CD4-positive, CD25-positive, alpha-beta regulatory T cell (primary cell): ENCODE measurements at regions not wholly inside any gene's neighbourhood (a gene's known extent, or its start where the extent isn't known, plus 50 kb on each side); places are given as distances from the start of the nearest gene placed in this dataset.
"Not testable (repeated sequence)": the region's sequence is repeated elsewhere in the genome, so short reads cannot be mapped to it uniquely, and the experiment has no call there.

ENCODE experiments used
- ATAC-seq, 2 donors: fragments of 150-1000 bp; cut with Tn5 transposase; one replicate each; pipeline ENCODE4 v1.10.0; 2021; ENCODE audit warnings: low read depth in 2 of 2, moderate number of reproducible peaks in 2 of 2, moderate library complexity in 1 of 2
- DNase-seq, 3 donors: peaks; one replicate each; pipeline versions ENCODE4 v3.0.0 to v3.0.0-alpha.2; 2012 to 2022; ENCODE audit warnings: mixed read lengths in 1 of 3
- H3K27ac ChIP-seq: one replicate; pipeline ENCODE4 v1.7.0; 2013; ENCODE audit warnings: mild to moderate bottlenecking, low read length; ENCODE audit not compliant: insufficient read depth, poor library complexity, severe bottlenecking
- H3K27me3 ChIP-seq: one replicate; pipeline ENCODE4 v1.7.0; 2013; ENCODE audit warnings: low read length; ENCODE audit not compliant: control insufficient read depth, insufficient read depth
- H3K36me3 ChIP-seq: one replicate; pipeline ENCODE4 v1.7.0; 2013; ENCODE audit warnings: mild to moderate bottlenecking, low read length, moderate library complexity; ENCODE audit not compliant: control insufficient read depth, insufficient read depth
- H3K4me1 ChIP-seq: 2 replicates; pipeline ENCODE4 v1.7.0; 2013; ENCODE audit warnings: mild to moderate bottlenecking, low read length; ENCODE audit not compliant: insufficient read depth, control insufficient read depth, poor library complexity, severe bottlenecking
- H3K4me3 ChIP-seq: one replicate; pipeline ENCODE4 v1.7.0; 2013; ENCODE audit warnings: low read depth, mild to moderate bottlenecking, low read length, moderate library complexity
- H3K9me3 ChIP-seq, 2 experiments: 1 replicate in 1 of 2; 2 replicates in 1 of 2; pipeline ENCODE4 v1.7.0; 2013; ENCODE audit warnings: low read length in 2 of 2, mild to moderate bottlenecking in 1 of 2, moderate library complexity in 1 of 2; ENCODE audit not compliant: control insufficient read depth in 2 of 2
- H3K27ac Mint-ChIP-seq, 3 donors: one replicate each; pipeline ENCODE4 v1.8.0; 2020 to 2022; ENCODE audit warnings: mild to moderate bottlenecking in 3 of 3, mixed read lengths in 3 of 3, moderate library complexity in 2 of 3
- H3K27me3 Mint-ChIP-seq: one replicate; pipeline ENCODE4 v1.8.0; 2022; ENCODE audit warnings: mild to moderate bottlenecking, mixed read lengths
- H3K36me3 Mint-ChIP-seq: one replicate; pipeline ENCODE4 v1.8.0; 2020; ENCODE audit warnings: mixed read lengths
- H3K4me1 Mint-ChIP-seq, 4 donors: one replicate each; pipeline ENCODE4 v1.8.0; 2020 to 2022; ENCODE audit warnings: mixed read lengths in 4 of 4, mild to moderate bottlenecking in 1 of 4
- H3K4me3 Mint-ChIP-seq, 4 donors: one replicate each; pipeline ENCODE4 v1.8.0; 2020 to 2022; ENCODE audit warnings: mild to moderate bottlenecking in 4 of 4, mixed read lengths in 4 of 4, moderate library complexity in 3 of 4
- H3K9me3 Mint-ChIP-seq, 7 donors: one replicate each; pipeline ENCODE4 v1.8.0; 2020 to 2022; ENCODE audit warnings: mixed read lengths in 7 of 7, mild to moderate bottlenecking in 3 of 7, moderate library complexity in 2 of 7

DNA sequence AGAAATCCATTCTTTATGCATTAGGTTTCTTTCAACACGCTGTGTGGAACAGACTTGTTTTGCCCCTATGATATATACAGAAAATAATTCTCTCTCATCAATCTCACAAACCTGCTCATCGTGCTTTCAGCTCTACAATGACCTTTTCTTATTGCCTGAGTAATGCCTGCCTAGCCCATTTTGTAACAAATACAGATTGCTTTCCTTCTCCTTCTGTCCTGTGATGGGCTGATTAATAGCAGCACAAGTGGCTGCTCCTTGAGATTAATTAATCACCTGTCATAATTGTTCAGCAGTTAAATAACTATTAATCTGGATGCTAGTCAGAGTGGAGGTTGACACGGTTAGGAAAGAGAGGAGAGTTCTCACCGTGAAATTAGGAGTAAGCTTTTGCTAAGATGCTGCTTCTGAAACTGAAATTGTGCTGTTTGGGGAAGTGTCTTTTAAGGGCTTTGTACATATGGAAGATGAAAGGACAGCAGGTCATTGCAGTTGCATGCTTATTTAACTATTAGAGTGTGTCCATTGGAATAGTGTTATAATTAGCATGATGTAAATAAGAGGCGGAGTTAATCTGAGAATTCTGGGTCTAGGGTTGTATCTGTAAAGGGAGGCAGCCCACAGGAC is 1430.5 kb downstream of the FAM181B start:
- H3K4me1 ChIP-seq = no peaks in the 10 kb centered on the region
- no peak overlapping the region for H3K4me3 ChIP-seq
- DNase-seq (no peak), ATAC-seq (no peak)
- H3K4me1 Mint-ChIP-seq = peaks cover 0 to 4% (median 0%) of the 10 kb centered on the region in 4 donors
- H3K27ac Mint-ChIP-seq = no peak overlapping the region
- H3K9me3 Mint-ChIP-seq = peaks cover 0 to 24% (median 9%) of the 10 kb centered on the region in 7 donors
- H3K36me3 Mint-ChIP-seq = no peaks in the 10 kb centered on the region
- H3K27me3 ChIP-seq = no peaks in the 10 kb centered on the region
- no peak overlapping the region for H3K27ac ChIP-seq
- H3K27me3 Mint-ChIP-seq = no peaks in the 10 kb centered on the region
- H3K36me3 ChIP-seq = no peaks in the 10 kb centered on the region
- peaks cover 0 to under 1% of the 10 kb centered on the region in 2 experiments for H3K9me3 ChIP-seq
- H3K4me3 Mint-ChIP-seq = no peak overlapping the region

DNA sequence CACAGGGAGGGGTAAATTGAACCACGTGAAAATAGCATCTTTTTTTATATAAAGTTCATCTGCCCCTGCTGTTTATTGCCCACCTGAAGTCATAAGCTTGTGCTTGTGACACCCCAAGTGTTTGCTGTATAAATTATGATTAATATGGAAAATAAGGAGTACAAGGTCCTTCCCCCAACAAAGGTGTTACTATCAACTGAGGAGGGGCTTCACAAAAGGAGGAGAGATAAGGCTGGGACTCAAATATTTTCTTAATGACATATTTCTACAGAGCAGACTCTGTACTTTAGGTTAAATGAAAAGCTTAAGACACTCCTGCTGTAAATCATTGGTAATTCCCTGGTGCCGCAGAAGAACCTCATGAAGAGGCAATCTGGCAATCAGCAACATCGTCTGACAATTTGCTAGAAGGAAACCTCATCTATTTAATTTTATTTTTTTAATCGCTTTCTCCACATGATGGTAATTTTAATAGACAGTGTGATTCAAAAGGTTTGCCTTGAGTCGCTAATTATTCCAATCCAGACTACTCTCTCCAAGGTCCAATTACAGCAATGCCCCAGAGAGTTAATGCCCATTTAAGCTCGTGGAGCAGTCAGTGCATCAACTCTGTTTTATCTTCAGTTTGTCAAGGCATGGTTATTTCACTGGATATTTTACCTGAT is 1432.4 kb downstream of the FAM181B start:
- H3K9me3 ChIP-seq = peaks cover 0 to 6% of the 10 kb centered on the region in 2 experiments
- H3K27ac Mint-ChIP-seq = no peak overlapping the region

DNA sequence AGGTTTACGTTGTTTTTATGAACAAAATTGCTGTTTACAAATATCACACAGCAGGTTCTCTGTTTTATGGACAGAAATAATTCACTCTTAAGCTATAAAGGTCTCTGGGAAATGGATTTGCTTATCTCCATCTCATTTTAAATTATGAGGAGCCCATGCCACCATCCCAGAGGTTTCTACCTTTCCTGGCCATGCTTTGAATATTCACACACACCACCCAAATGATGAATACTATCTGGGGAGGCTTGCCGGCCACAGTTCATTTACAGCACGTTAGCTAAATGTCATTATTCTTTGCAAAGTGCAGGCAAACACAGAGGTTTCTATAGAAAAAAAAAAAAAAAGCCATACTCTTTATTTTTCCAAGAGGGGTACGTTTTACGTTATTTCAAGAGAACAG is 1446.7 kb downstream of the FAM181B start:
- ATAC-seq = no peak
- DNase-seq = no peak
- Histone ChIP-seq H3K27ac (no peak overlapping the region), H3K9me3 (peaks cover 3 to 4% of the 10 kb centered on the region in 2 experiments), H3K27me3 (no peaks in the 10 kb centered on the region), H3K4me3 (no peak overlapping the region), H3K36me3 (no peaks in the 10 kb centered on the region), H3K4me1 (no peaks in the 10 kb centered on the region)
- Mint-ChIP-seq H3K27ac (no peak overlapping the region), H3K9me3 (peaks cover 1 to 16% (median 9%) of the 10 kb centered on the region in 7 donors), H3K36me3 (no peaks in the 10 kb centered on the region), H3K27me3 (no peaks in the 10 kb centered on the region), H3K4me1 (no peaks in the 10 kb centered on the region), H3K4me3 (no peak overlapping the region)

More for the DNA sequence above, 1432.4 kb downstream of the FAM181B start:
- no peaks in the 10 kb centered on the region for H3K27me3 Mint-ChIP-seq
- no peaks in the 10 kb centered on the region for H3K4me1 ChIP-seq
- no peak for DNase-seq
- no peaks in the 10 kb centered on the region for H3K36me3 Mint-ChIP-seq
- H3K4me3 ChIP-seq = no peak overlapping the region
- H3K36me3 ChIP-seq = no peaks in the 10 kb centered on the region
- no peak overlapping the region for H3K4me3 Mint-ChIP-seq
- ATAC-seq = no peak
- H3K27ac ChIP-seq = no peak overlapping the region
- H3K27me3 ChIP-seq = no peaks in the 10 kb centered on the region
- peaks cover 0 to 4% (median 0%) of the 10 kb centered on the region in 4 donors for H3K4me1 Mint-ChIP-seq
- peaks cover 0 to 21% (median 7%) of the 10 kb centered on the region in 7 donors for H3K9me3 Mint-ChIP-seq

DNA sequence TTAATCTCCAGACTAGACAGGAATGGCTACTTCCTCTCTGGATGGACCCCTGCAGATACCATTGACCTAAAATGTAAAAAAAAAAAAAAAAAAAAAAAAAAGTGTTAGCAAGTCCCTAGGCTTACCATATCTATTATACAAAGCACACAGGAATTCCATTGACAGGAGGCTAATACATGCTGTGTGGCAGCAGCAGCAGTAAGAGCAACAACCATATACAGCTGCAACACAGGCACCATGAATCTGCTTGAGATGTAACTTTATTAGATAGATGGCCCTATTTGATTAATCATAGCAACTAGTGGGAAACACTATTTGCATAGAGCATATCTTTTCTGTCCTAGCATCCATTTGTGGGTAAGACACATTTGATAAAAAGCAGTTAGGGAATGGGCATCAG is 1447.1 kb downstream of the FAM181B start:
- H3K27me3 Mint-ChIP-seq = no peaks in the 10 kb centered on the region
- Histone ChIP-seq H3K27ac (no peak overlapping the region), H3K4me3 (no peak overlapping the region), H3K27me3 (no peaks in the 10 kb centered on the region), H3K36me3 (no peaks in the 10 kb centered on the region), H3K4me1 (no peaks in the 10 kb centered on the region), H3K9me3 (peaks cover 3 to 4% of the 10 kb centered on the region in 2 experiments)
- no peaks in the 10 kb centered on the region for H3K36me3 Mint-ChIP-seq
- H3K27ac Mint-ChIP-seq = no peak overlapping the region
- ATAC-seq (no peak), DNase-seq (no peak)
- H3K4me1 Mint-ChIP-seq = no peaks in the 10 kb centered on the region
- H3K4me3 Mint-ChIP-seq = no peak overlapping the region
- peaks cover 3 to 16% (median 9%) of the 10 kb centered on the region in 7 donors for H3K9me3 Mint-ChIP-seq

DNA sequence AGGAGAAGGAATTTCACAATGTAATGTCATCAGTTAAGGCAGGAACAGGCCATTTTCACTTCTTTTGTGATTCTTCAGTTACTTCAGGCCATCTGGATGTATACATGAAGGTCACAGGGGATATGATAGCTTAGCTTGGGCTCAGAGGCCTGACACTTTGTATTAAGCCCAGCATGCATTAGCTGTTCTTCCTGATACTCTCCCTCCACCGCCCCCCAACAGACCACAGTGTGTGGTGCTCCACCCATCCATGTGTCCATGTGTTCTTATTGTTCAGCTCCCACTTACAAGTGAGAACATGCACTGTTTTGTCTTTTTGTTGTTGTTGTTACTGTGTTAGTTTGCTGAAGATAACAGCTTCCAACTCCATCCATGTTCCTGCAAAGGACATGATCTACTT is 1453.4 kb downstream of the FAM181B start:
- H3K36me3 Mint-ChIP-seq, H3K4me3 ChIP-seq, H3K4me1 Mint-ChIP-seq, DNase-seq, H3K36me3 ChIP-seq, H3K27me3 ChIP-seq, ATAC-seq, H3K27ac ChIP-seq, H3K9me3 ChIP-seq, H3K4me1 ChIP-seq, H3K4me3 Mint-ChIP-seq, H3K27ac Mint-ChIP-seq, H3K27me3 Mint-ChIP-seq: not testable (repeated sequence)
- H3K9me3 Mint-ChIP-seq = peaks cover 5 to 25% (median 8%) of the 10 kb centered on the region in 7 donors

DNA sequence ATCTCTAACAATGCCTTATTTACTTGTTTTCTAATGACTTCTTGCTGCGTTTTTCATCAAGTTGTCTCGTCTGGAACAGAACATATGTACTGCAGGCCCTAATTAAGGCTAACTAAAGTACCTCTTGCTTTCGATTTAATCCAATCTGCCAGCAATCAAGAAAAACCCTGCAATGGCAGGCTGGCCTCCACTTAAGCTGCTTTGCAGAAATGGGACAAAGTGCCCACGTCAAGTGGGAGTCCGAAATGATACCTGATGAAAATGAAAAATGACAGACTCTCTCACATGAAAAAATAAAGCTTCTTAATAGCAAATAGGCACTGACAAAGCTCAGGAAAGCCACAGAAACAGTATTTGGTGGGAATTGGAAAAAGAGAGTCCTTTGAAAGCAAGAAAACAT is 1454.7 kb downstream of the FAM181B start:
- peaks cover 0 to 1% of the 10 kb centered on the region in 2 experiments for H3K9me3 ChIP-seq
- no peak overlapping the region for H3K4me3 Mint-ChIP-seq
- no peak for ATAC-seq
- peaks cover 5 to 25% (median 8%) of the 10 kb centered on the region in 7 donors for H3K9me3 Mint-ChIP-seq
- no peaks in the 10 kb centered on the region for H3K27me3 Mint-ChIP-seq
- H3K36me3 ChIP-seq = no peaks in the 10 kb centered on the region
- no peak overlapping the region for H3K4me3 ChIP-seq
- H3K4me1 ChIP-seq = no peaks in the 10 kb centered on the region
- no peak overlapping the region for H3K27ac Mint-ChIP-seq
- H3K27me3 ChIP-seq = no peaks in the 10 kb centered on the region
- no peak overlapping the region for H3K27ac ChIP-seq
- DNase-seq = no peak
- H3K4me1 Mint-ChIP-seq = no peaks in the 10 kb centered on the region
- no peaks in the 10 kb centered on the region for H3K36me3 Mint-ChIP-seq

DNA sequence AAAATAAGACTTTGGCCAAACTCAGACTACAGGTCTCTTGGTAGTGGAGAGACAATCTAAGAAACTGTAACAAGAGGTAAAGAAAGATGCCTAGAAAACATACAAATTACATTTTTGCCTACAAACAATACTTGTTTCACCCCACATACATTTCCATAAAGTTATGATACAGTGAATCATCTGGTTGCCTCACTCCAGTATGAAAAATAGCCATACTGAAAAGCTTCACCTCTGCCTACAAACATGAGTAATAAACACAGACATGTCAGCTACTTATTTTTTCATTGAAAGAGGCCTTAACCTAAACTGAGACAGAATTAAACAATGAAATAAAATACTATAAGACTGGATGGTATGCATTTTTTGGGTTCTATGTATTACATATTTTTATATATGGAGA is 1463.0 kb downstream of the FAM181B start:
- H3K27ac Mint-ChIP-seq = no peak overlapping the region
- DNase-seq = no peak
- no peak for ATAC-seq
- H3K4me1 ChIP-seq = no peaks in the 10 kb centered on the region
- H3K4me3 ChIP-seq = no peak overlapping the region
- H3K36me3 Mint-ChIP-seq = no peaks in the 10 kb centered on the region
- H3K4me1 Mint-ChIP-seq = no peaks in the 10 kb centered on the region
- no peak overlapping the region for H3K27ac ChIP-seq
- H3K9me3 Mint-ChIP-seq = peaks cover 0 to 6% (median 3%) of the 10 kb centered on the region in 7 donors
- H3K4me3 Mint-ChIP-seq = no peak overlapping the region
- H3K27me3 Mint-ChIP-seq = no peaks in the 10 kb centered on the region
- no peaks in the 10 kb centered on the region for H3K9me3 ChIP-seq
- no peaks in the 10 kb centered on the region for H3K27me3 ChIP-seq
- no peaks in the 10 kb centered on the region for H3K36me3 ChIP-seq

DNA sequence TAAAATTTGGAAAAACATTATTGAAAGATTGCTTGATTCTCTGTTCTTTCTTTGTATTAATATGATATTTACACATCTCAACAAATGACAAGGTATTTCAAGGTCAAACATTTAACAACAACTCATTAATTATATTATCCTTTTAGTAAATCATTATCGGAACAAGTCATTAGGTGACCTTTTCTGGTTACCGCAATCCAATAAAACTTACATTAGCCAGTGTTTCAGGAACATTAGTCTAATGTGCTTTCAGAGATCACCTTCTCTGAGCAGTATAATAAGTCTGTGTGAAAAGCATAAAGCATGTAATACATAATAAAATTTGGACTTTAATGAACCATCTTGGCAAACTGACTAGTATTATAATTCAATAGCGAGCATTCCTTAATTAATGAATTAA is 1466.4 kb downstream of the FAM181B start:
- Mint-ChIP-seq H3K4me1 (no peaks in the 10 kb centered on the region), H3K9me3 (peaks cover 0 to 8% (median 3%) of the 10 kb centered on the region in 7 donors), H3K27me3 (no peaks in the 10 kb centered on the region), H3K4me3 (no peak overlapping the region), H3K27ac (no peak overlapping the region), H3K36me3 (no peaks in the 10 kb centered on the region)
- no peaks in the 10 kb centered on the region for H3K27me3 ChIP-seq
- DNase-seq (no peak), ATAC-seq (no peak)
- H3K36me3 ChIP-seq = no peaks in the 10 kb centered on the region
- no peak overlapping the region for H3K27ac ChIP-seq
- H3K4me1 ChIP-seq = no peaks in the 10 kb centered on the region
- H3K4me3 ChIP-seq = no peak overlapping the region
- H3K9me3 ChIP-seq = no peaks in the 10 kb centered on the region
